HUDEP-2 (cell line): ENCODE measurements at regions not wholly inside any gene's neighbourhood (a gene's known extent, or its start where the extent isn't known, plus 50 kb on each side); places are given as distances from the start of the nearest gene placed in this dataset.
"Not testable (repeated sequence)": the region's sequence is repeated elsewhere in the genome, so short reads cannot be mapped to it uniquely, and the experiment has no call there.

Experiments used
- DNase-seq, 76 experiments: peaks; one replicate each; lab custom pipeline; 2025; ENCODE audit not compliant: unreplicated experiment in 76 of 76; lab: John Stamatoyannopoulos, UW

DNA sequence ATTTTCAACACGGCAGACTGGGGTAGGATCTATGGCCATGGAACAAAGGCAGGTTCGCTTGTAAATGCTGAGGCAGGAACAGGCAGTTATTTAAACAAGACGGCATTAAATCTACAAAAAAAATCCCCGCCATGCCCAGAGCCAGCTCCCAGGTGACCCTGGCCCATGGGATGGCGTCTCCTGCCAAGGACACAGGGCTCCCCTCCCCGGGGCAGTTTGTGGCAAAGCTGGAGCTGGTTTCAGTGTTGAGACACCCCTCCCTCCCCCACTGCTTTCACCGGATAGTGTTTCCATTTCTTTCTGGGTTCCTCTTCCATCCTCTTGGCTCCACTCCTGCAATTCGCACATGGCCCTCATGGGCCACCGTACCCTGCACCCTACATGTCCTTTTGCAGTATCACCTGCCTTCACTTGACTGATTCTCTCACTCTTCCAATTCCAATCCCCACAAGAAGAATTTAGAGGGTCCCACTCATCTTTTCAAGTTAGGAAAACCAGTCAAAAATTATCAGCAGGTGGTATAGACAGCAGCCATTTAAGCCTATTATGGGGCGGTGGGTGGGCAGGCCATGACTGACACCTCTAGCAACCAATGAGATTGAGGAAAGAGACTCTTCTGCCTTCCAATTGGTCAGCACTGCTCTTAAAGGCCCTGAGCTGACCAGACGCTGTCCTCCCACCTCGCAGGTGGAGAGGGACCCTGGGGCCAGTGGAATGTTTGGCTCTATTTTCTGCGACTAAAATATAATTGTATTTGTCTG is 52.0 kb downstream of the OLIG1 start:
- peak in 25 of 76 experiments; percentile 5 to 54 (median 32) for DNase-seq

DNA sequence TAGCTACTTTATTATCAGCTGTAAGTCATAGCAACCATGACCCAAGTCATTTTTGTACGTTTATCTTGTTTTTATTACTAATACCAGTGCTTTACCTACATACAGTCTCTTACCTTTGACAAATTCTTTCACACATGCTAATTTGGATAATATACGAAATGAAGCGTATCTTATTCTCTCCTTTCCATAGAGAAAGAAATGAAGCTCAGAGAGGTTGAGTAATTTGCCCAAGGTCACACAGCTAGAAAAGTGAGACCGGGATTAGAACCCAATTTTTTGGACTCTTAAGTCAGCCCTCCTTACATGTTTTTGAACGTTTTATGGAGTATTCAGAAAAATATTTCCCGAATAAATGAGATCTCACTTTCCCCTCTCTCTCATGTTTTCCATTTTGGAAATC is 52.6 kb downstream of the OLIG1 start:
- no peak for DNase-seq

DNA sequence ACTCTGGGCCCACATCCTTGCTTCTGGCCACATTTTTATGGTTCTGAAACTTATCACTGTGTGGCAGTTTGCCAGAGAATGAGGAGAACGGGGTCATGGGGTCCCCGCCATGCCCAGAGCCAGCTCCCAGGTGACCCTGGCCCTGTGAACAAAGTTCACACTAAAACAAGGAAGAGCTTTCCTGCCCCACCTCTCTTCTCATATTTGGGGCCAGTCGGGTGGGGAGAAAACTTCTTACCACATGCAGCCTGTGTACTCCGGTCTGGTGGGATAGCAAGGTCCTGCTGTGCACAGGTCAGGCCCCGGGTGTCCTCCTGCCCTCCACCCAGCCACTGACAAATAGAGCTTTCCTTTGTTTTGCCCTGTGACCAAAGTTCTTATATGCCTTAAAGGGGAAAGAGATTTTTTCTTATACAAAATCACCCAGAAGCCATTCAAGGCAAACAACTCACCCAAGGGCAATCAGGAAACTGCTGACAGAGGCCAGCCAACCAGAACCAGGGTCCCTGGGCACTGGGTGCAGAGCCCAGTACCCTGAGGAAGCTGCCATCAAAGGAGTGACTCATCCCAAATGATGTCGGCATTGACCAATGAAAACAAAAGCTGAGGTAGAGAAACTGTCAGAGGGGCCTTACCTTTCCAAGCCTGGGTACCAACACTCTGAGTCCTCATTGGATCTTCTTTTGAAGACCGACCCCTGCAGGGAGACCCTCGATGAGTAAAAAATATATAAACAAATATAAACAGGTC is 53.6 kb downstream of the OLIG1 start:
- DNase-seq = no peak

DNA sequence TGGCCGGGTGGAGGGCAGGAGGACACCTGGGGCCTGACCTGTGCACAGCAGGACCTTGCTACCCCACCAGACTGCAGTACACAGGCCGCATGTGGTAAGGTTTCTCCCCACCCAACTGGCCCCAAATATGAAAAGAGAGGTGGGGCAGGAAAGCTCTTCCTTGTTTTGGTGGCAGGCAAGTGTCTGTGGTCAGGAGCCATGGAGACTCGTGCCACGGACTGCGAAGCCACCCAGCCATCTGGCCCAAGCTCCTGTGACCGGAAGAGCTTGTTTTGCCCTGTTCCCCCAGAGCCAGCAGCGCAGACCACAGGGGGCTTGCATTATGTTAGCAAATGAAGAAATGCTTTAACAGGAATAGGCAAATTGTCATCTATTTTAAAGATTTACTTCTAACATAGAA is 54.9 kb downstream of the OLIG1 start:
- no peak for DNase-seq

DNA sequence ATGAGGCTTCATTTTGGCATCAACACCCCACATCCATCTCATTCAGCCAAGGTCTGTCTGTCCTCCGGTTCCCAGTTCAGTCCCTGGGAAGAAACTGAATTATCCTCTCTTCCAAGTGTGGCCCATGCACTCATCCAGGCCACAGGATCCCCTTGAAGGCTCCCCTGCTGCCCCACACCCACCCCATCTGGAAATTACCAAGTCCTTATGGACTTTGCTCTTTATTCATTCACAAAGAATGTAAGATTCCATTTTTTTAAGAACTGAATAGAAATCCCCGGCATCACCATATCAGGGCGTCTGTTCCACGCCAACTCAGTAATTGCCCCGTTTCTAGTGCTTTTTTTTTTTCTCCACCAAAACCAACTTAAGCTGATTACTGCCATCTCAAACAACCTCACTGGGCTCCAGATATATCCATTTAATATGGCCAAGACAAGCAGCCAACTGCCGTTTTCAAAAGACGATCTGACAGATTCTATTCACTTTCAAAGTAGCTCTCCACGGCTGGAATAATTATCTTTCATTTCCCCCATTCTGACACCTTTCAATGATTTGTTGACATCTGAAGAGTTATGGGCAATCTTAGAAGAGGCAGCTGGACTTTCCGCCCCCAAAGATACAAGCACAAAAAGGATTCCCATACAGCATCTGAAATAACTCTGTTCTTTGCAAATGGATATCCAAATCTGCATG is 55.9 kb downstream of the OLIG1 start:
- DNase-seq = no peak

- DNase-seq = no peak
Measured at GRCh38 chr21:33126569-33126968, 56.6 kb downstream of the OLIG1 start.

DNA sequence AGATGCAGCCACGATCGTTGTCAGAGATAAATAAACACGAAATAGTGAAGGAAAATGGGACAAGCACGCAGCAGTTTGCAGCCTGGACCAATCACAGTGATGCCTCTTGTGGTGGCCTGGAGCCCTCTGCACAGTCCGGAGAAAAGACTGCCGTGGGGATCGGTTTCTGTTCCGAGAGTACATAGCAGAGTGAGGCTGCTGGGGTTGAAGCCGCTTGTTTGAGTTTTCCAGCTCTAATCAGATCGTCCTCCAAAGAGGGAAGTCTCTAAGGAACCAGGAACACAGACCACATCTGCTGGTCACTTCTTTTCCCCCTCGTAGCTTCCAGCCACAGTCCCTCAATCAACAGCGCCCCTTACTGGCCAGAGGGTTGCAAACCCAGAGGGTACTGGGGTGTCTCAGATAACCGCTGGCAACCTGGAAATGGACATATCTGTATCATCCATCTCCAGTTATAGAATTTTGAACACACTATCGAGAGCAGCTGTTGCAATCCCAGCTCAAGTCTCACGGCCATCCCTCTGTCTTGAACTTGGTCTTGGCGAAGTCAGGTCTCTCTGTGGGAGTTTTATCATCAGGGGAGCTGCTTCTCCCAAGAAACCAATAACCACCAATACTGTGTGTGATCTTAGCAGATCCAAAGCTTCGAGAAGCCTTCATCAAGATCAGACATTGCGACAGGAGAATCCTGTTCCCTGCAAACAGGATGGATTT is 57.4 kb downstream of the OLIG1 start:
- peak in 74 of 76 experiments; percentile 20 to 92 (median 78) for DNase-seq

- no peak for DNase-seq
Measured at GRCh38 chr21:33127868-33128242, 57.9 kb downstream of the OLIG1 start.

- DNase-seq = no peak
Measured at GRCh38 chr21:33128538-33128937, 58.6 kb downstream of the OLIG1 start.

- DNase-seq = peak in 1 of 76 experiments; percentile 9
Measured at GRCh38 chr21:33132054-33132453, 62.1 kb downstream of the OLIG1 start.

GRCh38 chr21:33133892-33134291 is 64.0 kb downstream of the OLIG1 start:
- DNase-seq = no peak

DNA sequence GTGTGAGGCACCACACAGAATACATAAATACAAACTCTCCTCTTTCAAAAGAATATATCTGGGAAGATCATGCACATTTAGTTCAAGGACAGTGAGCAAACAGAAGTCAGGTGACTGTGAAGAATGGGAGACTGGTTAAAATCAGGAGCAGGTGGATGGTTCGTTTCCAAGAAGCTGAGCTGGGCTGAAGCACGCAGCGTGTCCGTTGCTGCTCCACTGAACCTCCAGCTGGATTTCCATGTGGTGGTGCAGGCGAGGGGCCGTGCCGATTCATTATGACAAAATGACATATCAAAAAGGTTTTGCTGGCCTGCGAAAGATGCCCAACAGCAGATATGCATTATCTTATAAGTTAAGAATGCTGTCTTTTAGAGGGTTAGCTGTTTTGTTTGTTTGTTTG is 66.0 kb downstream of the OLIG1 start:
- DNase-seq = no peak

DNA sequence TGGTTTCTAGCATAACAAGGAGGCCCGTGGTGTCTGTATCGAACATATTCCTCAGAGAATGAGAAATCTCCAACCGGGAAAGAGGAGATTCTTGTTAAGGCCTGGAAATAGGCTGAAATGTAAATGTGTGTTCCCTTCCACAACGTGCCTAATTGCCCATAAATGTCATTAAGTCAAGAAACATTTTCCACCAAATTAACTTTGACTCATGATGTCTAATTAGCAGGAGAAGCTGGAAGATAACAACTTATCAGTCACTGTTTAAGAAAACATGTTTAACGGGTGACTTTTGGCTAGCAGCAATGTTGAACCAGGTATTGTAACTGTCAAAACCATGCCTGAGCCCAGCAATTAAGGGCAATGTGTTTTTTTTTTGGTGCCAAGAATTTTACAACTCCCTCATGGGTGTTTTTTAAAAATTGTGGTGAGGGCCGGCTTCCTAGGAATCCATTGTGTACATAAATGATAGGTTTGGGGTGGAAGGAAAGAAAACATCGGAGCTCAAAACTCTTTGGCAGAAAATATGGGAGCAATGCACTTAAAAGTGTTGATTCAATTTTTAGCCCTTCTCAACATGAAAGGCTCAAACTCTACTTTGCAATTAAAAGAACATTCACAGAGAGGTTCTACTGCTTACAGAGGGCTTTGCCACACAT is 67.0 kb downstream of the OLIG1 start:
- DNase-seq = peak in 3 of 76 experiments; percentile 17 to 19 (median 18)

DNA sequence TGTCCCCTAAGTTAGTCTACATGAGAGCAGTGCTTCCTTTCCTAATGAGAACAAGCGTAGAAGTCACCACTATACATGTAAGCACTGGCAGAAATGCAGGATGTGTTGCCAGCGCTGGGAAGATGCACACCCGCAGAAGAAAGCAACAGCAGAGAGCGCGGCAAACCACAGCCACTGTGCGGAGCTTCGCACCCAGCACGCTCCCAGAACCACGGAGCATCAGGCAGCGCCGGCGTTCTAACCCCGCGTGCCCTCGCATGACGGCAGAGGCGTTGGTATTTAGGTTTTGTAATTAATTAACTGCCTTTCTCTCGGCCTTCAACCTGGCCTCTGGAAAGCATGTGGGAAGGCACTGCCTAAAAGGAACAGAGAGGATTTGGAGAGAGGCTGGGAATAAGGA is 69.1 kb downstream of the OLIG1 start:
- DNase-seq = no peak

GRCh38 chr21:33140288-33140687 is 70.3 kb downstream of the OLIG1 start:
- DNase-seq = no peak

DNA sequence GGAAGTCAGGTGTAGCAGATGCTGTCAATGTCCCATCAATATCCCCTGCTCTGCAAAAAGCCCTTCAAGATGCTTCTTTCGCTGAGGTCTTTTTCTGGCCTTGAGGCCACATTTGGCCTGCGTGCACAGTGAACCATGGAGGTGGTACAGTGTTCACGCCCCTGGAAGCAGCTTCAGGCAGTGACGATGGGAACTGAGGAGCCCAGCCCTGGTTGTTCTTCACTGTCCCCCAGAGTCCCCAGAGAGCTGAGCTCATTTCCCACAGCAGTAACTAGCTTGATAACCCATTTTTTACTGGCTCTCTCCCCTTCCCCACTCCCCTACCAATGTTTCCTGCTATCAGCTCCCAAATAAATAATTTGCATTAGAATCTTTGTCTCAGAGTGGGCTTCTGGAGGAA is 76.5 kb downstream of the OLIG1 start:
- DNase-seq = no peak

DNA sequence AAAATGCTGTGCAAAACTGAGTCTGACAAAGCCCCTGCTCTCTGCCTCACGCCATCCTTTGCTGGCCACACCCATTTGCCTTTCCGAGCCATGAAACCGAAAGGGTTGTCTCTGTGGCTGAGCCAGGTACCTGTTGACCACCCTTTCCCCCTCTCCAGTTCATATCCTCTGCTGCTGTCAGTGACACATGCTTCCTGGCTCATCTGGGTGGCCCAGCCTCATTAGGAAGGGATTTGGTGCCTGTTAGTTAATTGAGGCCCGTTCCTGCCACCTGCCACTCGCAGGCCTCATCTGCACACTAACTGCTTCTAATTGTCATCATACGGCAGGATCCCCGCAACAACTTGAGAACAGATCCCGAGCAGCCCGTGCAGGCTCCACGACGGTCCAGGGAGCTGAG is 79.2 kb downstream of the OLIG1 start:
- no peak for DNase-seq

GRCh38 chr21:33150968-33151367 is 78.8 kb upstream of the IFNAR2 start:
- DNase-seq = not testable (repeated sequence)

DNA sequence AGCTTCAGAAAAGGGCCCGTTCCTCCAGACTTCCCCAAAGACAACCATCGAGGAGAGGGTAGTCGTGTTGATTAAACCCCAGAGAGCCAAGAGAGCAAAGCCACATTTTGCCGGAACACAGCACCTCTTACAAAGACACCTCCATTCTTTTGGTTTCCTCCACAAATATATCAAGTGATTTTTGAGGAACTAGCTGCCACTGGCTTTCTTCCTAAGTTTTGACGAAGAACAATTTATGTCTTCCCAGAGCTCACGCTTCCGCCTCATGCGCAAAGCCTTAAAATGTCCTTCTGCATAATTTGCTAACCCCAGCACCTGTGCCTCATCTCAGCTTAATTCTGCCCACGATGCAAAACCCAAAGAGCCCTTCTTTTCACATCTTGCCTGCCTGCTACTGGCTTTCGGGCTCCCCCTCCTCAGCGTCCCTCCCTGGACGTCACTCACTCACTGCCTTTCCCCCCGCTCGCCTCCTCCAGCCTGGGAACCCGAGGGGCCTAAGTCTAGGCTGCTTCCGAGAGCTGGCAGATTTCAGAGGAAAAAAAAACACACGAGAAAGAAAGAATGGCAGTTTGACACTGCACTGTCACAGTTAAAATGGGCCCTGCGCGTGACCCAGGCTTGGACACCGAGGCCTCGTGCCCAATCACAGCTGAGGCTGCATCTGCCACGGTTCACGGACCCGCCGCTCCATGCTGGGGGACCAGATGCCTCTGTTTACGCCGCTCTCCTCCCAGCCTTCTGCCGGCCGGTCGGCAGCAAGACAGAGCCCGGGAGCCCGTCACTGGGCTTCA is 77.6 kb upstream of the IFNAR2 start:
- no peak for DNase-seq

DNA sequence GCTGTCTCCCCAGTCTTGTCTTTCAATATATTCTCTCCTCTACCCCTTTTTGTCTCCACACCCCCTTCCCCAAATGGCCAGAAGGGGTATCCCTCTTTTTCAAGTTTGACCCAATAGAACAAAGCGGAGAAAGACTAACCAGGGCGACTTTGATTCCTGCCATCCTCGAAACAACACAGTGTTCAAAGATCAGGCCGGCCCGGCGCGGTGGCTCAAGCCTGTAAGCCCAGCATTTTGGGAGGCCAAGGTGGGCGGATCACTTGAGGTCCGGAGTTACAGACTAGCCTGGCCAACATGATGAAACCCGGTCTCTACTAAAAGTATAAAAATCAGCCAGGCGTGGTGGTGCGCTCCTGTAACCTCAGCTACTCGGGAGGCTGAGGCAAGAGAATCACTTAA is 77.0 kb upstream of the IFNAR2 start:
- no peak for DNase-seq
